ENCODE measurements at regions not wholly inside any gene's neighbourhood (a gene's known extent, or its start where the extent isn't known, plus 50 kb on each side); places are given as distances from the start of the nearest gene placed in this dataset.

- TF ChIP-seq SIN3A (IDR thresholded peaks at IDR 0.05; ENCODE audit: borderline replicate concordance, low read depth, low read length) = no peak
Measured at GRCh38 chr1:57860931-57861565, 437.2 kb upstream of the DAB1 start (continued).

GRCh38 chr1:57860325-57860724 lies 436.5 kb upstream of the DAB1 start:
- H3K4me2 ChIP-seq = no peak overlapping the region
- no peak overlapping the region for H3K9ac ChIP-seq
- H3K27ac ChIP-seq (ENCODE audit: low read depth in 2 of 2, low read length in 1 of 2) = no peak overlapping the region
- WGBS (ENCODE audit: low lambda C conversion rate) = 75% methylated on average over 3 of the region's 3 CpGs
- TF ChIP-seq IRF3 (IDR thresholded peaks at IDR 0.05; ENCODE audit: low read depth, low read length) (no peak), CHD2 (IDR thresholded peaks at IDR 0.05; ENCODE audit: low read length, partially characterized antibody) (no peak)
- H3K4me1 ChIP-seq (ENCODE audit: control insufficient read depth in 1 of 2, insufficient read depth in 2 of 2, low read depth in 1 of 2, low read length in 1 of 2) = peaks cover 2 to 4% of the 10 kb centered on the region in 2 experiments; a peak in 2 of 4 replicates
- ChIA-PET POLR2A (no interaction called here), CTCF (no interaction called here)
- H3K79me2 ChIP-seq (ENCODE audit: insufficient read depth) = no peaks in the 10 kb centered on the region
- no peaks in the 10 kb centered on the region for H3F3A ChIP-seq (replicated peaks; ENCODE audit: insufficient read depth)
- H3K27me3 ChIP-seq (ENCODE audit: insufficient read depth) = no peaks in the 10 kb centered on the region
- H3K36me3 ChIP-seq (replicated peaks in 1 of 2; ENCODE audit: control insufficient read depth in 1 of 2, insufficient read depth in 2 of 2, low read length in 1 of 2) = no peaks in the 10 kb centered on the region
- no peak overlapping the region for H2AFZ ChIP-seq (ENCODE audit: low read depth)
- no peaks in the 10 kb centered on the region for H4K20me1 ChIP-seq (ENCODE audit: insufficient read depth)
- H3K4me3 ChIP-seq (ENCODE audit: low read depth in 2 of 2, low read length in 1 of 2) = no peak overlapping the region
- no peak for DNase-seq
- H3K9me2 ChIP-seq = no peaks in the 10 kb centered on the region
- no peaks in the 10 kb centered on the region for H3K9me3 ChIP-seq

- H3K27ac ChIP-seq (ENCODE audit: low read depth in 2 of 2, low read length in 1 of 2) = no peak overlapping the region
- no peaks in the 10 kb centered on the region for H3K36me3 ChIP-seq (replicated peaks in 1 of 2; ENCODE audit: control insufficient read depth in 1 of 2, insufficient read depth in 2 of 2, low read length in 1 of 2)
- no peak overlapping the region for H2AFZ ChIP-seq (ENCODE audit: low read depth)
- ChIA-PET POLR2A (no interaction called here), CTCF (interaction anchor here (1.3 kb wide), 1 partner anchor 16 kb away, joined by 4 read pairs; no protein-coding TSS in a partner anchor)
- H3F3A ChIP-seq (replicated peaks; ENCODE audit: insufficient read depth) = no peaks in the 10 kb centered on the region
- H3K27me3 ChIP-seq (ENCODE audit: insufficient read depth) = no peaks in the 10 kb centered on the region
- no peaks in the 10 kb centered on the region for H3K79me2 ChIP-seq (ENCODE audit: insufficient read depth)
- no peak for DNase-seq
- TF ChIP-seq TAF1 (IDR thresholded peaks at IDR 0.05; ENCODE audit: borderline replicate concordance, low read depth, low read length) = no peak
- TF ChIP-seq RAD21 (IDR thresholded peaks at IDR 0.05; ENCODE audit: low read length) = no peak
- no peak for TF ChIP-seq EP300 (IDR thresholded peaks at IDR 0.05; ENCODE audit: borderline replicate concordance in 1 of 2, low read depth in 1 of 2, low read length in 1 of 2)
- no peak for TF ChIP-seq FOXM1 (IDR thresholded peaks at IDR 0.05; ENCODE audit: low read depth)
- TF ChIP-seq TEAD4 (IDR thresholded peaks at IDR 0.05; ENCODE audit: borderline replicate concordance, insufficient read depth) = no peak
- no peak for TF ChIP-seq CTCF (IDR thresholded peaks at IDR 0.05)
- TF ChIP-seq GABPA (IDR thresholded peaks at IDR 0.05; ENCODE audit: low read depth) = no peak
- no peak for TF ChIP-seq NFIC (IDR thresholded peaks at IDR 0.05; ENCODE audit: borderline replicate concordance)
- no peak for TF ChIP-seq IRF3 (IDR thresholded peaks at IDR 0.05; ENCODE audit: low read depth, low read length)
- no peak for TF ChIP-seq NRF1 (IDR thresholded peaks at IDR 0.05; ENCODE audit: low read depth, low read length)
- no peak for TF ChIP-seq RCOR1 (IDR thresholded peaks at IDR 0.05; ENCODE audit: low read length)
- TF ChIP-seq USF1 (IDR thresholded peaks at IDR 0.05; ENCODE audit: borderline replicate concordance, low read depth) = no peak
- TF ChIP-seq PBX3 (IDR thresholded peaks at IDR 0.05) = no peak
- H3K4me1 ChIP-seq (ENCODE audit: control insufficient read depth in 1 of 2, insufficient read depth in 2 of 2, low read depth in 1 of 2, low read length in 1 of 2) = peaks cover 4 to 7% of the 10 kb centered on the region in 2 experiments; a peak in 2 of 4 replicates
- no peaks in the 10 kb centered on the region for H3K9me3 ChIP-seq
- no peaks in the 10 kb centered on the region for H4K20me1 ChIP-seq (ENCODE audit: insufficient read depth)
- no peak overlapping the region for H3K9ac ChIP-seq
- H3K9me2 ChIP-seq = no peaks in the 10 kb centered on the region
- H3K4me2 ChIP-seq = no peak overlapping the region
- 76% methylated on average over 4 of the region's 4 CpGs for WGBS (ENCODE audit: low lambda C conversion rate)
- no peak overlapping the region for H3K4me3 ChIP-seq (ENCODE audit: low read depth in 2 of 2, low read length in 1 of 2)
Measured at GRCh38 chr1:57858740-57859139, 434.9 kb upstream of the DAB1 start.

Data from SK-N-SH (cell line).